ENCODE measurements at regions not wholly inside any gene's neighbourhood (a gene's known extent, or its start where the extent isn't known, plus 50 kb on each side); places are given as distances from the start of the nearest gene placed in this dataset.

GRCh38 chr5:166340039-166340438, 1951.4 kb upstream of the WWC1 start:
- no peak overlapping the region for H3K27ac ChIP-seq (ENCODE audit: insufficient read depth, low read depth, low read length, poor library complexity, severe bottlenecking)
- WGBS, 2 experiments, result 71% methylated on average over 1 of the region's 1 CpG; no CpG with 5 or more reads in 1 of the 2 experiments
- H3K9me3 ChIP-seq (ENCODE audit: control insufficient read depth, low read length), result no peaks in the 10 kb centered on the region
- no peaks in the 10 kb centered on the region for H3K36me3 ChIP-seq (ENCODE audit: control insufficient read depth, insufficient read depth, low read length)
- no peaks in the 10 kb centered on the region for H3K4me1 ChIP-seq (ENCODE audit: control insufficient read depth, insufficient read depth, low read length)
- no peak overlapping the region for H3K4me3 ChIP-seq (ENCODE audit: insufficient read depth, low read depth, low read length)
- H3K27me3 ChIP-seq (ENCODE audit: control insufficient read depth, insufficient read depth, low read length, poor library complexity, severe bottlenecking), result no peaks in the 10 kb centered on the region

DNA sequence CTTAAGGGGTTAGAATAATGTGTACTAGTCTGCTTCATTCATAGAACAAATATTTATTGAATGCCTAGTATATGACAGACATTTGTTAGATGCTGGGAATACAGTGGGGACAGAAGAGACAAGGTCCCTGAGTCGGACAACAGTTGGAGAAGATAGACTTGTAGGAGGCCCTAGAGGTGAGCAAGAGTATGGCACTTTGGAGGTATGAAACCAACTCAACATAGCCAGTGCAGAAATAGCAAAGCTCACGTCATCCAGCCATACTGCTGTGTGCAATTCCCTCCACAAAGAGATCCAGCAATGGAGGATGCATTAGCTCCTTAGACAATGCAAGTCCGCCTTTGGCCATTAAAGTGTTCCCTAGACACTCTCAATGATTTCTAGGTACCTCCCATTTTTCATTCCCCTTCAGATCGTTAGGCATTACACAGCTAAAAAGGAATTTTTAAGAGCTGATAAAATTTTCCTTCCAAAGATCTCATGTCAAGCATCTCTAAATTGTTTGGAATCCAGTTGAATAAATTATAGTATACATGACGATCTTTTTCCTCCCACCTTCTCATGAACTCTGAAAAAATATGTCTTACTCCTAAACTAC, 1949.6 kb upstream of the WWC1 start:
- Histone ChIP-seq H3K36me3 (ENCODE audit: control insufficient read depth, insufficient read depth, low read length) (no peaks in the 10 kb centered on the region), H3K4me3 (ENCODE audit: insufficient read depth, low read depth, low read length) (no peak overlapping the region), H3K27ac (ENCODE audit: insufficient read depth, low read depth, low read length, poor library complexity, severe bottlenecking) (no peak overlapping the region), H3K4me1 (ENCODE audit: control insufficient read depth, insufficient read depth, low read length) (no peaks in the 10 kb centered on the region), H3K27me3 (ENCODE audit: control insufficient read depth, insufficient read depth, low read length, poor library complexity, severe bottlenecking) (no peaks in the 10 kb centered on the region), H3K9me3 (ENCODE audit: control insufficient read depth, low read length) (no peaks in the 10 kb centered on the region)
- 88 to 92% methylated on average over 5 of the region's 5 CpGs for WGBS, 2 experiments

- no peaks in the 10 kb centered on the region for H3K9me3 ChIP-seq (ENCODE audit: control insufficient read depth, low read length)
- 87 to 94% methylated on average over 3 of the region's 3 CpGs for WGBS, 2 experiments
- no peak overlapping the region for H3K4me3 ChIP-seq (ENCODE audit: insufficient read depth, low read depth, low read length)
- no peaks in the 10 kb centered on the region for H3K4me1 ChIP-seq (ENCODE audit: control insufficient read depth, insufficient read depth, low read length)
- no peaks in the 10 kb centered on the region for H3K36me3 ChIP-seq (ENCODE audit: control insufficient read depth, insufficient read depth, low read length)
- no peak overlapping the region for H3K27ac ChIP-seq (ENCODE audit: insufficient read depth, low read depth, low read length, poor library complexity, severe bottlenecking)
- H3K27me3 ChIP-seq (ENCODE audit: control insufficient read depth, insufficient read depth, low read length, poor library complexity, severe bottlenecking), result no peaks in the 10 kb centered on the region
Measured at GRCh38 chr5:166342402-166342801, 1949.0 kb upstream of the WWC1 start.

- Histone ChIP-seq H3K36me3 (ENCODE audit: control insufficient read depth, insufficient read depth, low read length) (no peaks in the 10 kb centered on the region), H3K27ac (ENCODE audit: insufficient read depth, low read depth, low read length, poor library complexity, severe bottlenecking) (no peak overlapping the region), H3K9me3 (ENCODE audit: control insufficient read depth, low read length) (no peaks in the 10 kb centered on the region), H3K4me1 (ENCODE audit: control insufficient read depth, insufficient read depth, low read length) (no peaks in the 10 kb centered on the region), H3K4me3 (ENCODE audit: insufficient read depth, low read depth, low read length) (no peak overlapping the region), H3K27me3 (ENCODE audit: control insufficient read depth, insufficient read depth, low read length, poor library complexity, severe bottlenecking) (no peaks in the 10 kb centered on the region)
- 66 to 71% methylated on average over 2 of the region's 3 CpGs for WGBS, 2 experiments
Measured at GRCh38 chr5:166346726-166347374, 1944.6 kb upstream of the WWC1 start.

DNA sequence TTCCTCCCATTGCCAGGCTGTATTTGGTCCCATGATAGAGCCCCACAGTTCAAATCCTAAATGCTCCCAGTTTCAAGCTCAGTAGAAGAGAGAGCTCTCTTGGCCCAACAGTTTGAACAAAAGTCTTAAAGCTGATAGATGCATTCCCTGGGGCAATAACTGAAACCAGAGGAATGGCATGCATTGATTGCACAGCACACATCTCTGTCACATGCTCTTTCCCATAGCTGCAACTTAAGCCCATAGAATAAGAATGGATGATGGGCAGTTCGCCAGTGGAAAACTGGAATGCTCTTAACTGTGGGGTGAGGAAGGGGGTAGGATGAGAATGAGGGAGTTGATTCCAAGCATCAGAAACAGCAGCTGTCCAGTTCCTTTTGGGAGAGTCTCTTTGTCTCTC, 1942.4 kb upstream of the WWC1 start:
- no peaks in the 10 kb centered on the region for H3K9me3 ChIP-seq (ENCODE audit: control insufficient read depth, low read length)
- no peak overlapping the region for H3K27ac ChIP-seq (ENCODE audit: insufficient read depth, low read depth, low read length, poor library complexity, severe bottlenecking)
- no peaks in the 10 kb centered on the region for H3K27me3 ChIP-seq (ENCODE audit: control insufficient read depth, insufficient read depth, low read length, poor library complexity, severe bottlenecking)
- H3K4me3 ChIP-seq (ENCODE audit: insufficient read depth, low read depth, low read length), result no peak overlapping the region
- H3K4me1 ChIP-seq (ENCODE audit: control insufficient read depth, insufficient read depth, low read length), result no peaks in the 10 kb centered on the region
- WGBS, 2 experiments, result 96 to 100% methylated on average over 1 of the region's 1 CpG
- no peaks in the 10 kb centered on the region for H3K36me3 ChIP-seq (ENCODE audit: control insufficient read depth, insufficient read depth, low read length)

DNA sequence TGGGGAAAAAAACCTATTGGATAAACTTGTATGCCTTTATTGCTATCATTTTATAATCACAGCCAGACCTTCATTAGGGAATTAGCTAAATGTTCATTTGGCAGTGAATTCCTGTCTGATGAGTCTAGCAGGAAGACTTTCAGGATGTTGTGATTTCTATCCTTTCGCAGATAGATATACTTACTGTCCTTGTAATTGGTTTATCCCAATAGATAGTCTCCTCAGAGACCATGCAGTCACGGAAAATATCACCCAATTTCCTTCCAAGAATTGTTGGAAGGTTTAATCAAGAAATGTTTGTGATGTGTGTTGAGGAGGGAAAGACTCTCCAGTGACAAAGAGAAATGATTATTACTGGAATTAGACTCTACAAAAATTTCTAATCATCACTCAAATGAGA, 1937.9 kb upstream of the WWC1 start:
- 94 to 100% methylated on average over 2 of the region's 2 CpGs for WGBS, 2 experiments
- no peak overlapping the region for H3K4me3 ChIP-seq (ENCODE audit: insufficient read depth, low read depth, low read length)
- H3K27ac ChIP-seq (ENCODE audit: insufficient read depth, low read depth, low read length, poor library complexity, severe bottlenecking), result no peak overlapping the region

GRCh38 chr5:166354332-166354731, 1937.1 kb upstream of the WWC1 start:
- H3K27ac ChIP-seq (ENCODE audit: insufficient read depth, low read depth, low read length, poor library complexity, severe bottlenecking), result no peak overlapping the region
- H3K36me3 ChIP-seq (ENCODE audit: control insufficient read depth, insufficient read depth, low read length), result no peaks in the 10 kb centered on the region
- no peaks in the 10 kb centered on the region for H3K27me3 ChIP-seq (ENCODE audit: control insufficient read depth, insufficient read depth, low read length, poor library complexity, severe bottlenecking)
- 100% methylated on average over 1 of the region's 1 CpG for WGBS, 2 experiments
- H3K9me3 ChIP-seq (ENCODE audit: control insufficient read depth, low read length), result no peaks in the 10 kb centered on the region
- H3K4me1 ChIP-seq (ENCODE audit: control insufficient read depth, insufficient read depth, low read length), result peaks cover 7% of the 10 kb centered on the region
- H3K4me3 ChIP-seq (ENCODE audit: insufficient read depth, low read depth, low read length), result no peak overlapping the region

More for the DNA sequence above, 1937.9 kb upstream of the WWC1 start:
- H3K27me3 ChIP-seq (ENCODE audit: control insufficient read depth, insufficient read depth, low read length, poor library complexity, severe bottlenecking), result no peaks in the 10 kb centered on the region
- H3K36me3 ChIP-seq (ENCODE audit: control insufficient read depth, insufficient read depth, low read length), result no peaks in the 10 kb centered on the region
- peaks cover 7% of the 10 kb centered on the region for H3K4me1 ChIP-seq (ENCODE audit: control insufficient read depth, insufficient read depth, low read length)
- H3K9me3 ChIP-seq (ENCODE audit: control insufficient read depth, low read length), result no peaks in the 10 kb centered on the region

- Histone ChIP-seq H3K4me1 (ENCODE audit: control insufficient read depth, insufficient read depth, low read length) (peaks cover 7% of the 10 kb centered on the region), H3K4me3 (ENCODE audit: insufficient read depth, low read depth, low read length) (no peak overlapping the region), H3K9me3 (ENCODE audit: control insufficient read depth, low read length) (no peaks in the 10 kb centered on the region), H3K27ac (ENCODE audit: insufficient read depth, low read depth, low read length, poor library complexity, severe bottlenecking) (no peak overlapping the region), H3K27me3 (ENCODE audit: control insufficient read depth, insufficient read depth, low read length, poor library complexity, severe bottlenecking) (no peaks in the 10 kb centered on the region), H3K36me3 (ENCODE audit: control insufficient read depth, insufficient read depth, low read length) (no peaks in the 10 kb centered on the region)
- 93 to 95% methylated on average over 5 of the region's 5 CpGs for WGBS, 2 experiments
Measured at GRCh38 chr5:166356096-166356495, 1935.3 kb upstream of the WWC1 start.

- Histone ChIP-seq H3K27ac (ENCODE audit: insufficient read depth, low read depth, low read length, poor library complexity, severe bottlenecking) (no peak overlapping the region), H3K9me3 (ENCODE audit: control insufficient read depth, low read length) (no peaks in the 10 kb centered on the region), H3K36me3 (ENCODE audit: control insufficient read depth, insufficient read depth, low read length) (no peaks in the 10 kb centered on the region), H3K4me1 (ENCODE audit: control insufficient read depth, insufficient read depth, low read length) (peaks cover 7% of the 10 kb centered on the region), H3K27me3 (ENCODE audit: control insufficient read depth, insufficient read depth, low read length, poor library complexity, severe bottlenecking) (no peaks in the 10 kb centered on the region), H3K4me3 (ENCODE audit: insufficient read depth, low read depth, low read length) (no peak overlapping the region)
- WGBS, 2 experiments, result 89 to 90% methylated on average over 2 to 3 of the region's 4 CpGs
Measured at GRCh38 chr5:166358127-166358830, 1933.2 kb upstream of the WWC1 start.

- H3K27me3 ChIP-seq (ENCODE audit: control insufficient read depth, insufficient read depth, low read length, poor library complexity, severe bottlenecking), result no peaks in the 10 kb centered on the region
- peaks cover 1% of the 10 kb centered on the region for H3K4me1 ChIP-seq (ENCODE audit: control insufficient read depth, insufficient read depth, low read length)
- no peaks in the 10 kb centered on the region for H3K36me3 ChIP-seq (ENCODE audit: control insufficient read depth, insufficient read depth, low read length)
- H3K4me3 ChIP-seq (ENCODE audit: insufficient read depth, low read depth, low read length), result no peak overlapping the region
- H3K27ac ChIP-seq (ENCODE audit: insufficient read depth, low read depth, low read length, poor library complexity, severe bottlenecking), result no peak overlapping the region
- H3K9me3 ChIP-seq (ENCODE audit: control insufficient read depth, low read length), result no peaks in the 10 kb centered on the region
- 94% methylated on average over 6 of the region's 6 CpGs for WGBS, 2 experiments
Measured at GRCh38 chr5:166363087-166363760, 1928.2 kb upstream of the WWC1 start.

All from ectodermal cell (in vitro differentiated cells).